22Rv1 (cell line): ENCODE measurements at regions not wholly inside any gene's neighbourhood (a gene's known extent, or its start where the extent isn't known, plus 50 kb on each side); places are given as distances from the start of the nearest gene placed in this dataset.

Source experiments
- CTCF ChIP-seq: fragments of 450-650 bp; IDR thresholded peaks from 2 replicates; pipeline ENCODE4 v1.5.1; 2017; ENCODE audit warnings: mild to moderate bottlenecking
- ZFX ChIP-seq: fragments of 450-650 bp; IDR thresholded peaks from 2 replicates; pipeline ENCODE4 v1.6.1; 2017; ENCODE audit warnings: antibody characterized with exemption, borderline replicate concordance

GRCh38 chr1:59236721-59237545 lies 60.0 kb upstream of the FGGY start:
- TF ChIP-seq CTCF (no peak), ZFX (no peak)
